Activated naive CD8-positive, alpha-beta T cell treated with anti-CD3 and anti-CD28 coated beads, Interleukin-2, amount 50 U/mL, for 16 hours (primary cell): ENCODE measurements at regions not wholly inside any gene's neighbourhood (a gene's known extent, or its start where the extent isn't known, plus 50 kb on each side); places are given as distances from the start of the nearest gene placed in this dataset.

Experiments used
- DNase-seq: peaks from one replicate; pipeline ENCODE4 v3.0.0-alpha.2; 2020; ENCODE audit warnings: low read depth, low spot score

GRCh38 chr4:189237340-189237739 lies 703.3 kb upstream of the FRG1 start:
- no peak for DNase-seq

GRCh38 chr4:189255636-189256035 lies 685.0 kb upstream of the FRG1 start:
- DNase-seq, result no peak

- DNase-seq, result no peak
Observed at GRCh38 chr4:189261475-189261874, 679.2 kb upstream of the FRG1 start.

GRCh38 chr4:189265515-189265914 lies 675.2 kb upstream of the FRG1 start:
- DNase-seq, result no peak

- no peak for DNase-seq
Observed at GRCh38 chr4:189267312-189267965, 673.2 kb upstream of the FRG1 start.

- no peak for DNase-seq
Observed at GRCh38 chr4:189278597-189279165, 662.0 kb upstream of the FRG1 start.

GRCh38 chr4:189279188-189279587 lies 661.5 kb upstream of the FRG1 start:
- no peak for DNase-seq

GRCh38 chr4:189285377-189285776 lies 655.3 kb upstream of the FRG1 start:
- no peak for DNase-seq

- DNase-seq, result no peak
Observed at GRCh38 chr4:189291939-189292338, 648.7 kb upstream of the FRG1 start.

GRCh38 chr4:189293459-189293858 lies 647.2 kb upstream of the FRG1 start:
- no peak for DNase-seq

GRCh38 chr4:189294574-189294973 lies 646.1 kb upstream of the FRG1 start:
- no peak for DNase-seq

GRCh38 chr4:189299706-189300105 lies 641.0 kb upstream of the FRG1 start:
- no peak for DNase-seq

GRCh38 chr4:189301692-189302091 lies 639.0 kb upstream of the FRG1 start:
- DNase-seq, result no peak

- no peak for DNase-seq
Observed at GRCh38 chr4:189302719-189303118, 638.0 kb upstream of the FRG1 start.

GRCh38 chr4:189304167-189304566 lies 636.5 kb upstream of the FRG1 start:
- DNase-seq, result no peak

GRCh38 chr4:189304809-189305208 lies 635.9 kb upstream of the FRG1 start:
- DNase-seq, result no peak

GRCh38 chr4:189305500-189305899 lies 635.2 kb upstream of the FRG1 start:
- no peak for DNase-seq

GRCh38 chr4:189311251-189311650 lies 629.4 kb upstream of the FRG1 start:
- no peak for DNase-seq

- DNase-seq, result no peak
Observed at GRCh38 chr4:189313064-189313463, 627.6 kb upstream of the FRG1 start.

GRCh38 chr4:189313861-189314513 lies 626.7 kb upstream of the FRG1 start:
- DNase-seq, result no peak

GRCh38 chr4:189322426-189322825 lies 618.2 kb upstream of the FRG1 start:
- DNase-seq, result no peak

GRCh38 chr4:189341881-189342280 lies 598.8 kb upstream of the FRG1 start:
- no peak for DNase-seq

- DNase-seq, result no peak
Observed at GRCh38 chr4:189355590-189355989, 585.1 kb upstream of the FRG1 start.
